Left lung (tissue), 4 donors: ENCODE measurements at regions not wholly inside any gene's neighbourhood (a gene's known extent, or its start where the extent isn't known, plus 50 kb on each side); places are given as distances from the start of the nearest gene placed in this dataset.

Source experiments
- ATAC-seq: fragments of 200-7000 bp; cut with Tn5 transposase; one replicate; pipeline ENCODE4 v1.9.1; 2020; ENCODE audit warnings: moderate library complexity
- DNase-seq, 4 donors: peaks; one replicate each; pipeline ENCODE4 v3.0.0-alpha.2; 2013 to 2020
- H3K27ac ChIP-seq, 2 donors: fragments of 200-600 bp; sonication (generic) in 1 of 2; one replicate each; pipeline versions ENCODE4 v1.5.0 to v1.8.0; 2020 to 2021
- H3K27me3 ChIP-seq, 2 donors: fragments of 200-600 bp; sonication (generic) in 1 of 2; one replicate each; pipeline versions ENCODE4 v1.5.0 to v1.8.0; 2020 to 2021
- H3K36me3 ChIP-seq, 2 donors: fragments of 200-600 bp; sonication (generic) in 1 of 2; one replicate each; pipeline versions ENCODE4 v1.5.0 to v1.8.0; 2020 to 2021
- H3K4me1 ChIP-seq, 2 donors: fragments of 200-600 bp; one replicate each; pipeline ENCODE4 v1.8.0; 2021
- H3K4me3 ChIP-seq, 2 donors: fragments of 200-600 bp; sonication (generic) in 1 of 2; one replicate each; pipeline versions ENCODE4 v1.5.0 to v1.8.0; 2020 to 2021; ENCODE audit warnings: mild to moderate bottlenecking in 1 of 2
- H3K9me3 ChIP-seq, 2 donors: fragments of 200-600 bp; sonication (generic) in 1 of 2; one replicate each; pipeline versions ENCODE4 v1.5.0 to v1.8.0; 2020 to 2021
- CTCF ChIP-seq, 2 donors: fragments of 200-600 bp; sonication (generic) in 1 of 2; IDR thresholded peaks; one replicate each; pipeline versions ENCODE4 v1.5.0 to v1.8.0; 2021; ENCODE audit warnings: antibody characterized with exemption in 2 of 2
- intact Hi-C, 2 donors: fragments of 100-400 bp; cut with DNase I; formaldehyde crosslinking; loops; one replicate each; pipeline versions ENCODE4 v1.11.2 to v1.14.2; 2022
- donor health status: DM: no; HTN: yes; CAD: no.
- donor health status: DM: no; HTN: no; CAD: no.

GRCh38 chr12:128180166-128180565 is 86.8 kb upstream of the TMEM132C start:
- DNase-seq (no peak), ATAC-seq (no peak)
- H3K4me3 ChIP-seq: no peak overlapping the region
- no peak for TF ChIP-seq CTCF (IDR thresholded peaks at IDR 0.05)
- H3K4me1 ChIP-seq: no peaks in the 10 kb centered on the region
- H3K36me3 ChIP-seq: no peaks in the 10 kb centered on the region
- intact Hi-C loops: no loop called here
- no peaks in the 10 kb centered on the region for H3K27me3 ChIP-seq
- H3K9me3 ChIP-seq: peaks cover 0 to 3% of the 10 kb centered on the region in 2 donors
- H3K27ac ChIP-seq: no peak overlapping the region

GRCh38 chr12:128190052-128190451 is 76.9 kb upstream of the TMEM132C start:
- no peak overlapping the region for H3K27ac ChIP-seq
- intact Hi-C loops: no loop called here
- peaks cover 0 to 5% of the 10 kb centered on the region in 2 donors for H3K9me3 ChIP-seq
- H3K27me3 ChIP-seq: no peaks in the 10 kb centered on the region
- no peaks in the 10 kb centered on the region for H3K36me3 ChIP-seq
- DNase-seq: no peak
- no peak for ATAC-seq
- no peaks in the 10 kb centered on the region for H3K4me1 ChIP-seq
- H3K4me3 ChIP-seq: no peak overlapping the region
- no peak for TF ChIP-seq CTCF (IDR thresholded peaks at IDR 0.05)

- no peak overlapping the region for H3K4me3 ChIP-seq
- H3K9me3 ChIP-seq: peaks cover 0 to 5% of the 10 kb centered on the region in 2 donors
- intact Hi-C loops: no loop called here
- no peak overlapping the region for H3K27ac ChIP-seq
- H3K4me1 ChIP-seq: no peaks in the 10 kb centered on the region
- H3K36me3 ChIP-seq: no peaks in the 10 kb centered on the region
- no peak for TF ChIP-seq CTCF (IDR thresholded peaks at IDR 0.05)
- ATAC-seq: no peak
- no peaks in the 10 kb centered on the region for H3K27me3 ChIP-seq
- no peak for DNase-seq
Measured at GRCh38 chr12:128190614-128191013, 76.4 kb upstream of the TMEM132C start.

DNA sequence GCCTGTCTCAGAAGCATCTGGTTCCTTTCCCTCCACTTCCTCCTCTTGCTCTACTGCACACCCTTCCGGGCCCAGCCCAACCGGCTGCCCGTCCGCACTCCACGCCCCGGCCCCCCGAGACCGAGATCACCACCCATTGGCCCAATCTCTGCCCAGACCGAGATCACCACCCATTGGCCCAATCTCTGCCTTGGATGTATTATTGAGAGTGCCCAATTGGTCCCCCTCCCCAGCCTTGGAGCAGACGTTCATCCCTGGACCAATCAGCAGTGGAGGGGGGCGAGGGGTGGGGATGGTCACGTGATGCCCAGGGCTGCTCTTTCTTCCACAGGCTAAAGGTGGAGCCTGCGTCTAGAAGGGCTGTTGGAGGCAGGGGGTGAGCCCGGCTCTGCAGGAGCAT is 75.6 kb upstream of the TMEM132C start:
- DNase-seq (no peak), ATAC-seq (no peak)
- peaks cover 0 to 5% of the 10 kb centered on the region in 2 donors for H3K9me3 ChIP-seq
- no peak for TF ChIP-seq CTCF (IDR thresholded peaks at IDR 0.05)
- no peaks in the 10 kb centered on the region for H3K27me3 ChIP-seq
- no peaks in the 10 kb centered on the region for H3K4me1 ChIP-seq
- no peak overlapping the region for H3K4me3 ChIP-seq
- no peaks in the 10 kb centered on the region for H3K36me3 ChIP-seq
- H3K27ac ChIP-seq: no peak overlapping the region
- intact Hi-C loops: no loop called here

DNA sequence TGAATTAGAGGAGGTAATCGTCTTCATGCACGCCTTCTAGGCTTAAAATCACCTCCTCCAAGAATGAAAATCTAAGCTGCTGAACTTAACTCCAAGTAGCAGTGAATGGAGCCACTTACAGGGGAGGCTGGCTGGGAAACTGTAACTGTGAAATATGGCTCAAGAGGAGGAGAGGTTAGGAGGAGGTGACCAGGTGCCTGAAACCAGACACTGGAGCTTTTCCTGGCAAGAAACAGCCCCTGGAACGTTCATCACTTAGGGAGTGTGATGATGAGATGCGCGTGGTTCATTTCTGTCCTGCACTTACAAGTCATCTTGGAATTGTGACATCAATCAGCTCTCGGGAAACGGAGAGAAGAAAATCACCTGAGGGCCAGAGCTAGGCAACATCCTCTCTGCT is 62.3 kb upstream of the TMEM132C start:
- H3K36me3 ChIP-seq: no peaks in the 10 kb centered on the region
- TF ChIP-seq CTCF (IDR thresholded peaks at IDR 0.05): no peak
- H3K4me1 ChIP-seq: no peaks in the 10 kb centered on the region
- ATAC-seq: no peak
- H3K9me3 ChIP-seq: peaks cover 0 to 31% of the 10 kb centered on the region in 2 donors
- no peak for DNase-seq
- intact Hi-C loops: no loop called here
- H3K27ac ChIP-seq: no peak overlapping the region
- H3K4me3 ChIP-seq: no peak overlapping the region
- H3K27me3 ChIP-seq: no peaks in the 10 kb centered on the region
